Keratinocyte (primary cell): ENCODE measurements at regions not wholly inside any gene's neighbourhood (a gene's known extent, or its start where the extent isn't known, plus 50 kb on each side); places are given as distances from the start of the nearest gene placed in this dataset.

Experiments
- DNase-seq: peaks from one replicate; pipeline ENCODE4 v3.0.0-alpha.2; 2011; ENCODE audit warnings: low read depth, missing footprints, low spot score
- FAIRE-seq: peaks from 2 replicates; lab custom pipeline; 2011; peaks lifted over from hg19 to GRCh38; lab: Jason Lieb, UNC
- H2AFZ ChIP-seq: 2 replicates; pipeline ENCODE4 v1.6.0; 2012; ENCODE audit warnings: low read length, control low read depth, inconsistent platforms; ENCODE audit not compliant: control insufficient read depth
- H3K27ac ChIP-seq: 2 replicates; pipeline ENCODE4 v1.5.1; 2011; ENCODE audit warnings: low read length; ENCODE audit not compliant: control insufficient read depth, insufficient read depth
- H3K27me3 ChIP-seq: 3 replicates; pipeline ENCODE4 v1.6.0; 2011; ENCODE audit warnings: low read length; ENCODE audit not compliant: control insufficient read depth, insufficient read depth; ENCODE audit errors: extremely low read depth
- H3K36me3 ChIP-seq, 2 experiments: 2 replicates in 1 of 2; 3 replicates in 1 of 2; pipeline ENCODE4 v1.5.1; 2011; ENCODE audit warnings: low read length in 2 of 2, mild to moderate bottlenecking in 1 of 2; ENCODE audit not compliant: control insufficient read depth in 2 of 2, insufficient read depth in 2 of 2; ENCODE audit errors: extremely low read depth in 1 of 2
- H3K4me1 ChIP-seq: 3 replicates; pipeline ENCODE4 v1.5.1; 2011; ENCODE audit warnings: low read length; ENCODE audit not compliant: control insufficient read depth, insufficient read depth; ENCODE audit errors: extremely low read depth
- H3K4me2 ChIP-seq: 3 replicates; pipeline ENCODE4 v1.6.0; 2011; ENCODE audit warnings: low read depth, low read length; ENCODE audit not compliant: control insufficient read depth, insufficient read depth; ENCODE audit errors: extremely low read depth
- H3K4me3 ChIP-seq, 3 experiments: fragments of 200-600 bp in 1 of 3; sonication (generic) in 1 of 3; 2 replicates in 2 of 3; 3 replicates in 1 of 3; pipeline ENCODE4 v1.5.1; 2011 to 2016; ENCODE audit warnings: low read length in 3 of 3, mild to moderate bottlenecking in 3 of 3, control low read depth in 2 of 3, inconsistent platforms in 1 of 3, low read depth in 1 of 3, mixed read lengths in 1 of 3, mixed run types in 1 of 3, moderate library complexity in 1 of 3; ENCODE audit not compliant: control insufficient read depth in 2 of 3, insufficient read depth in 2 of 3; ENCODE audit errors: extremely low read depth in 1 of 3
- H3K79me2 ChIP-seq: 2 replicates; pipeline ENCODE4 v1.6.0; 2012; ENCODE audit warnings: low read length; ENCODE audit not compliant: control insufficient read depth, insufficient read depth
- H3K9ac ChIP-seq: 3 replicates; pipeline ENCODE4 v1.6.0; 2011; ENCODE audit warnings: low read length; ENCODE audit not compliant: control insufficient read depth, insufficient read depth; ENCODE audit errors: extremely low read depth
- H3K9me1 ChIP-seq: 3 replicates; pipeline ENCODE4 v1.6.0; 2011; ENCODE audit warnings: low read length; ENCODE audit not compliant: control insufficient read depth, insufficient read depth; ENCODE audit errors: extremely low read depth
- H3K9me3 ChIP-seq: 2 replicates; pipeline ENCODE4 v1.5.1; 2012; ENCODE audit warnings: low read depth, low read length; ENCODE audit not compliant: control insufficient read depth
- H4K20me1 ChIP-seq: 3 replicates; pipeline ENCODE4 v1.6.0; 2011; ENCODE audit warnings: low read length; ENCODE audit not compliant: control insufficient read depth, insufficient read depth; ENCODE audit errors: extremely low read depth
- CTCF ChIP-seq, 3 experiments: IDR thresholded peaks in 1 of 3; conservative IDR thresholded peaks in 1 of 3; optimal IDR thresholded peaks in 1 of 3; 2 replicates in 2 of 3; 3 replicates in 1 of 3; pipeline versions ENCODE3 to v1.5.1; 2011; ENCODE audit warnings: low read length in 3 of 3, mild to moderate bottlenecking in 3 of 3, moderate library complexity in 2 of 3, control low read depth in 1 of 3, inconsistent platforms in 1 of 3; ENCODE audit not compliant: insufficient read depth in 2 of 3; ENCODE audit errors: extremely low read depth in 1 of 3
- EZH2 ChIP-seq: IDR thresholded peaks from one replicate; pipeline ENCODE4 v1.6.1; 2012; ENCODE audit warnings: inconsistent platforms, mild to moderate bottlenecking, low read length, moderate library complexity
- dilution Hi-C: fragments of 300-500 bp; cut with MboI; formaldehyde crosslinking; loops from one replicate; pipeline ENCODE4 v1.7.0; 2020; ENCODE audit warnings: low sequenced_read_pairs; ENCODE audit not compliant: extremely low pct_ligation_motif_present

DNA sequence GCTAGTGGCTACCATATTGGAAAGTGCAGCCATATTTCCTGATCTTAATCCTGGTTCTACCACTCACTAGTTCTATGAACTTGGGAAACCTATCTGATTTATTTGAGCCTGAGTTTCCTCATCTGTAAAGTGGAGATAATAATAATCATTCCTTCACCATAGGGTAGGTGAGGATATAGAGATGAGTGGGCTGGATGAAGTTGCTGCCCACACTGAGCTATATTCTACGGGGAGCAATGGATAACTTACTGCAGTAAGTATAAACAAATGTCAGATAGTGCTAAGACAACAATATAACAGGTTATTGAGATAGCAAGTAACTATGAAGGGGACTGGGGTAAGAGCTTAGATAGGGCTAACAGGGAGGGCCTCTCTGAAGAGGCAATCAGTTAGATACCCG is 251.5 kb upstream of the ADAMTS9 start:
- TF ChIP-seq EZH2 (no peak), CTCF (optimal IDR thresholded peaks at IDR 0.05 in 1 of 3, IDR thresholded peaks at IDR 0.05 in 1 of 3, conservative IDR thresholded peaks at IDR 0.05 in 1 of 3; ENCODE audit: extremely low read depth in 1 of 3, insufficient read depth in 2 of 3, low read length in 3 of 3) (no peak)
- no peak for FAIRE-seq
- Histone ChIP-seq H3K36me3 (no peaks in the 10 kb centered on the region), H3K4me1 (peaks cover 6% of the 10 kb centered on the region), H3K9me3 (no peaks in the 10 kb centered on the region), H2AFZ (no peak overlapping the region), H3K4me3 (no peak overlapping the region), H4K20me1 (no peaks in the 10 kb centered on the region), H3K9me1 (no peaks in the 10 kb centered on the region), H3K27ac (no peak overlapping the region), H3K79me2 (no peaks in the 10 kb centered on the region), H3K4me2 (no peak overlapping the region), H3K27me3 (no peaks in the 10 kb centered on the region), H3K9ac (no peak overlapping the region)
- no peak for DNase-seq
- dilution Hi-C loops: no loop called here

GRCh38 chr3:64936556-64936955 is 248.8 kb upstream of the ADAMTS9 start:
- TF ChIP-seq CTCF (optimal IDR thresholded peaks at IDR 0.05 in 1 of 3, IDR thresholded peaks at IDR 0.05 in 1 of 3, conservative IDR thresholded peaks at IDR 0.05 in 1 of 3; ENCODE audit: extremely low read depth in 1 of 3, insufficient read depth in 2 of 3, low read length in 3 of 3) (no peak), EZH2 (no peak)
- Histone ChIP-seq H3K27ac (no peak overlapping the region), H3K9ac (no peak overlapping the region), H3K4me2 (no peak overlapping the region), H3K36me3 (no peaks in the 10 kb centered on the region), H3K4me3 (no peak overlapping the region), H3K4me1 (peaks cover 6% of the 10 kb centered on the region), H4K20me1 (no peaks in the 10 kb centered on the region), H3K79me2 (no peaks in the 10 kb centered on the region), H3K9me3 (peaks cover 2% of the 10 kb centered on the region), H3K9me1 (no peaks in the 10 kb centered on the region), H2AFZ (no peak overlapping the region), H3K27me3 (no peaks in the 10 kb centered on the region)
- FAIRE-seq: no peak
- no peak for DNase-seq
- dilution Hi-C loops: no loop called here
